RWPE1 (cell line): ENCODE measurements at regions not wholly inside any gene's neighbourhood (a gene's known extent, or its start where the extent isn't known, plus 50 kb on each side); places are given as distances from the start of the nearest gene placed in this dataset.

Experiments
- CTCF ChIA-PET: fragments of 350-600 bp; sonication (Branson Sonifier 250); formaldehyde crosslinking; extraction: SDS; loops from one replicate; lab custom pipeline; 2021; lab: Yijun Ruan, JAX
- POLR2A ChIA-PET: fragments of 400-600 bp; formaldehyde crosslinking; extraction: SDS; loops from one replicate; lab custom pipeline; 2020; ENCODE audit warnings: antibody characterized with exemption; ENCODE audit not compliant: low non-redundant PET; lab: Yijun Ruan, JAX
- DNase-seq: peaks from one replicate; pipeline ENCODE4 v3.0.0; 2012; ENCODE audit warnings: low spot score
- H3K27ac ChIP-seq: fragments of 450-650 bp; 2 replicates; pipeline ENCODE4 v1.5.1; 2017
- CTCF ChIP-seq: fragments of 450-650 bp; conservative IDR thresholded peaks from 2 replicates; pipeline ENCODE4 v1.5.1; 2017; ENCODE audit warnings: low read depth, mild to moderate bottlenecking

GRCh38 chr3:127520993-127521392 is 69.5 kb downstream of the TPRA1 start:
- TF ChIP-seq CTCF, result no peak
- POLR2A ChIA-PET, result no interaction called here
- H3K27ac ChIP-seq, result no peak overlapping the region
- no peak for DNase-seq
- CTCF ChIA-PET, result no interaction called here

- TF ChIP-seq CTCF, result no peak
- no peak overlapping the region for H3K27ac ChIP-seq
- POLR2A ChIA-PET, result no interaction called here
- DNase-seq, result peak; percentile 8
- CTCF ChIA-PET, result interaction anchor here (0.6 kb wide), 1 partner anchor 322 kb away, joined by 3 read pairs; no protein-coding TSS in a partner anchor
Measured at GRCh38 chr3:127518456-127519081, 72.0 kb downstream of the TPRA1 start.

- CTCF ChIA-PET, result no interaction called here
- TF ChIP-seq CTCF, result no peak
- POLR2A ChIA-PET, result no interaction called here
- no peak overlapping the region for H3K27ac ChIP-seq
- no peak for DNase-seq
Measured at GRCh38 chr3:127512256-127512655, 78.3 kb downstream of the TPRA1 start.

- no peak for TF ChIP-seq CTCF
- POLR2A ChIA-PET, result no interaction called here
- DNase-seq, result no peak
- CTCF ChIA-PET, result no interaction called here
- no peak overlapping the region for H3K27ac ChIP-seq
Measured at GRCh38 chr3:127501177-127501576, 89.4 kb downstream of the TPRA1 start.

GRCh38 chr3:127497676-127498075 is 92.9 kb downstream of the TPRA1 start:
- ChIA-PET CTCF (interaction anchor here (0.5 kb wide), 1 partner anchor 44 kb away, joined by 3 read pairs; no protein-coding TSS in a partner anchor), POLR2A (no interaction called here)
- H3K27ac ChIP-seq, result no peak overlapping the region
- TF ChIP-seq CTCF, result no peak
- no peak for DNase-seq

- H3K27ac ChIP-seq, result no peak overlapping the region
- no peak for TF ChIP-seq CTCF
- ChIA-PET CTCF (interaction anchor here (0.7 kb wide), 1 partner anchor 454 kb away, joined by 6 read pairs; no protein-coding TSS in a partner anchor), POLR2A (no interaction called here)
- no peak for DNase-seq
Measured at GRCh38 chr3:127497166-127497565, 93.4 kb downstream of the TPRA1 start.
